Fibroblast of lung (primary cell): ENCODE measurements at regions not wholly inside any gene's neighbourhood (a gene's known extent, or its start where the extent isn't known, plus 50 kb on each side); places are given as distances from the start of the nearest gene placed in this dataset.

Experiments
- DNase-seq, 2 donors: peaks; one replicate each; pipeline versions ENCODE4 v3.0.0 to v3.0.0-alpha.2; 2010; ENCODE audit warnings: low read depth in 2 of 2
- H2AFZ ChIP-seq: 2 replicates; pipeline ENCODE4 v1.5.1; 2012; ENCODE audit warnings: low read length, control low read depth, inconsistent platforms
- H3K27ac ChIP-seq: 2 replicates; pipeline ENCODE4 v1.5.1; 2011; ENCODE audit warnings: low read length, control low read depth; ENCODE audit not compliant: insufficient read depth
- H3K27me3 ChIP-seq: 2 replicates; pipeline ENCODE4 v1.5.1; 2011; ENCODE audit warnings: mild to moderate bottlenecking, low read length; ENCODE audit not compliant: control insufficient read depth, insufficient read depth
- H3K36me3 ChIP-seq: 2 replicates; pipeline ENCODE4 v1.5.1; 2011; ENCODE audit warnings: low read length; ENCODE audit not compliant: control insufficient read depth, insufficient read depth
- H3K4me1 ChIP-seq: 2 replicates; pipeline ENCODE4 v1.5.1; 2011; ENCODE audit warnings: low read length; ENCODE audit not compliant: control insufficient read depth, insufficient read depth; ENCODE audit errors: extremely low read depth
- H3K4me2 ChIP-seq: 2 replicates; pipeline ENCODE4 v1.5.1; 2011; ENCODE audit warnings: low read length, control low read depth; ENCODE audit not compliant: insufficient read depth; ENCODE audit errors: extremely low read depth
- H3K4me3 ChIP-seq, 4 experiments: fragments of 200-600 bp in 1 of 4; sonication (generic) in 1 of 4; replicated peaks in 1 of 4; 2 replicates each; pipeline ENCODE4 v1.5.1; 2011 to 2016; ENCODE audit warnings: low read length in 4 of 4, low read depth in 3 of 4, mild to moderate bottlenecking in 3 of 4, control low read depth in 2 of 4, inconsistent platforms in 1 of 4, mixed read lengths in 1 of 4; ENCODE audit not compliant: insufficient read depth in 1 of 4; ENCODE audit errors: control extremely low read depth in 1 of 4
- H3K79me2 ChIP-seq: 2 replicates; pipeline ENCODE4 v1.5.1; 2012; ENCODE audit warnings: mild to moderate bottlenecking, low read length, inconsistent platforms; ENCODE audit not compliant: control insufficient read depth, insufficient read depth
- H3K9ac ChIP-seq: 2 replicates; pipeline ENCODE4 v1.5.1; 2011; ENCODE audit warnings: mild to moderate bottlenecking, low read length, control low read depth; ENCODE audit not compliant: insufficient read depth
- H3K9me3 ChIP-seq: 2 replicates; pipeline ENCODE4 v1.5.1; 2012; ENCODE audit warnings: low read depth, low read length; ENCODE audit not compliant: control insufficient read depth, insufficient read depth
- H4K20me1 ChIP-seq: 2 replicates; pipeline ENCODE4 v1.5.1; 2011; ENCODE audit warnings: low read length; ENCODE audit not compliant: control insufficient read depth, insufficient read depth; ENCODE audit errors: extremely low read depth
- CTCF ChIP-seq, 2 donors: IDR thresholded peaks in 1 of 2; conservative IDR thresholded peaks in 1 of 2; 1 replicate in 1 of 2; 2 replicates in 1 of 2; pipeline ENCODE4 v1.5.1; 2011 to 2012; ENCODE audit warnings: low read length in 2 of 2, control low read depth in 1 of 2, inconsistent platforms in 1 of 2, low read depth in 1 of 2, mild to moderate bottlenecking in 1 of 2
- EZH2 ChIP-seq: IDR thresholded peaks from 2 replicates; pipeline ENCODE4 v1.5.1; 2012; ENCODE audit warnings: low read length, control low read depth, mild to moderate bottlenecking; ENCODE audit errors: missing control alignments

DNA sequence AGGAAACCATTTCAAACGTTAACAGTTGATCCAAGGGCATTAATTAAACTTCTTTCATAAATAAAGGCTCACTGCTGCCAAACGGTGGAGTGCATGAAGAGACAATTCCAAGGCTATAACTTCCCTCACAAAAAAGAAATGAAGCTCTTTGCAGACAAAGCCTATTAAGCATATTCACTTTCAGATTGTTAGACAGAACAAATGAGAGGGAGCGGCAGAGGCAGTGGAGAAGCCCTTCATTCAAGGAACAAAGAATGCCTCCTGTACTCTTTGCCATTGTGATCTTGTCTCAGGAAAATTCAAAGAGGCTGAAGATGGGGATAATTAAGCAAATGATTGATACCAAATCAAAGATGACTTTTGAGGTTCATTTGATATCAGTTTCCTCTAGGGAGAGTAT is 370.5 kb upstream of the FAT1 start:
- Histone ChIP-seq H2AFZ (no peak overlapping the region), H3K27me3 (no peaks in the 10 kb centered on the region), H3K79me2 (no peaks in the 10 kb centered on the region), H3K27ac (no peak overlapping the region), H3K4me1 (no peaks in the 10 kb centered on the region), H3K9ac (no peak overlapping the region), H3K4me2 (no peak overlapping the region), H3K36me3 (no peaks in the 10 kb centered on the region), H3K9me3 (no peaks in the 10 kb centered on the region), H3K4me3 (no peak overlapping the region), H4K20me1 (no peaks in the 10 kb centered on the region)
- no peak for TF ChIP-seq CTCF (conservative IDR thresholded peaks at IDR 0.05 in 1 of 2, IDR thresholded peaks at IDR 0.05 in 1 of 2; ENCODE audit: low read depth in 1 of 2, low read length in 2 of 2)
- TF ChIP-seq EZH2, result no peak
- DNase-seq, result no peak

DNA sequence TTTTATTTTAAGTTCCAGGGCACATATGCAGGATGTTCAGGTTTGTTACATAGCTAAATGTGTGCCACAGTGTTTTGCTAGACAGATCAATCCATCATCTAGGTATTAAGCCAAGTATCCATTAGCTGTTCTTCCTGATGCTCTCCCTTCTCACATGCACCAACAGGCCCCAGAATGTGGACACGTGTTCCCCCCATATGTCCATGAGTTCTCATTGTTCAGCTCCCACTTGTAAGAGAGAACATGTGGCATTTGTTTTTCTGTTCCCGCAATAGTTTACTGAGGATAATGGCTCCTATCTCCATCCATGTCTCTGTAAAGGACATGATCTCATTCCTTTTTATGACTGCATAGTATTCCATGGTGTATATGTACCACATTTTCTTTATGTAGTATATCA is 374.8 kb upstream of the FAT1 start:
- Histone ChIP-seq H3K9me3 (no peaks in the 10 kb centered on the region), H3K36me3 (no peaks in the 10 kb centered on the region), H3K27me3 (no peaks in the 10 kb centered on the region), H3K27ac (no peak overlapping the region), H2AFZ (no peak overlapping the region), H3K4me1 (no peaks in the 10 kb centered on the region), H3K9ac (no peak overlapping the region), H3K4me3 (no peak overlapping the region), H3K79me2 (no peaks in the 10 kb centered on the region), H4K20me1 (no peaks in the 10 kb centered on the region), H3K4me2 (no peak overlapping the region)
- DNase-seq, result no peak
- TF ChIP-seq EZH2 (no peak), CTCF (conservative IDR thresholded peaks at IDR 0.05 in 1 of 2, IDR thresholded peaks at IDR 0.05 in 1 of 2; ENCODE audit: low read depth in 1 of 2, low read length in 2 of 2) (no peak)

DNA sequence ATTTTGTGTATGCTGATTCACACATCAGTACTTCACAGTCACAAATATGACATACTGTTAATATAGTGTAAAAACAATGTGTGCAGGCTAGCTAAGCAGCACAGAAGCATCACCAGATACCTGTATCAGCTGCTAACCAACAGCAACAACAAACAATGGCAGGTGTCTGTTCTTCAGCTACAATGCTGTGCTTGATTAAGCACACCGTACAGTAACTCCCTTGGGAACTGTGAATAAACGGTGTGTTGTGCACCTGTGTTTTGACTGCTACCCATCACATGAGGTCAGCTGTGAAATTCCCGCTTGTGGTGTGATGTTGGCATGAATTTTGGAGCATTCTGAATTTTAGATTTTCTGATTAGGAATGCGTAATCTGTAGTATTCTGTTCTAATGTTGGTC is 379.7 kb upstream of the FAT1 start:
- no peak overlapping the region for H3K9ac ChIP-seq
- TF ChIP-seq EZH2 (no peak), CTCF (conservative IDR thresholded peaks at IDR 0.05 in 1 of 2, IDR thresholded peaks at IDR 0.05 in 1 of 2; ENCODE audit: low read depth in 1 of 2, low read length in 2 of 2) (no peak)
- no peak overlapping the region for H3K4me2 ChIP-seq

More for the DNA sequence above, 379.7 kb upstream of the FAT1 start:
- no peaks in the 10 kb centered on the region for H3K79me2 ChIP-seq
- no peak overlapping the region for H2AFZ ChIP-seq
- H3K36me3 ChIP-seq, result no peaks in the 10 kb centered on the region
- H3K27ac ChIP-seq, result no peak overlapping the region
- H3K4me3 ChIP-seq, result no peak overlapping the region
- H3K9me3 ChIP-seq, result no peaks in the 10 kb centered on the region
- H4K20me1 ChIP-seq, result no peaks in the 10 kb centered on the region
- no peaks in the 10 kb centered on the region for H3K4me1 ChIP-seq
- no peaks in the 10 kb centered on the region for H3K27me3 ChIP-seq
- no peak for DNase-seq
